Esophagus squamous epithelium (tissue), 4 donors: ENCODE measurements at regions not wholly inside any gene's neighbourhood (a gene's known extent, or its start where the extent isn't known, plus 50 kb on each side); places are given as distances from the start of the nearest gene placed in this dataset.

ENCODE experiments used
- POLR2A ChIP-seq, 4 donors: fragments of 450-650 bp; IDR thresholded peaks; one replicate each; pipeline ENCODE4 v1.6.1; 2017; ENCODE audit warnings: antibody characterized with exemption in 4 of 4, mild to moderate bottlenecking in 4 of 4, moderate library complexity in 3 of 4
- TF ChIP-seq, protein P1 (sequence below), 6 experiments: fragments of 450-650 bp in 4 of 6; fragments of 200-600 bp in 2 of 6; sonication (generic) in 2 of 6; IDR thresholded peaks; one replicate each; pipeline ENCODE4 v1.5.1; 2016 to 2019; ENCODE audit warnings: antibody characterized with exemption in 6 of 6, mild to moderate bottlenecking in 4 of 6, moderate library complexity in 4 of 6

- TF ChIP-seq, protein P1, sequence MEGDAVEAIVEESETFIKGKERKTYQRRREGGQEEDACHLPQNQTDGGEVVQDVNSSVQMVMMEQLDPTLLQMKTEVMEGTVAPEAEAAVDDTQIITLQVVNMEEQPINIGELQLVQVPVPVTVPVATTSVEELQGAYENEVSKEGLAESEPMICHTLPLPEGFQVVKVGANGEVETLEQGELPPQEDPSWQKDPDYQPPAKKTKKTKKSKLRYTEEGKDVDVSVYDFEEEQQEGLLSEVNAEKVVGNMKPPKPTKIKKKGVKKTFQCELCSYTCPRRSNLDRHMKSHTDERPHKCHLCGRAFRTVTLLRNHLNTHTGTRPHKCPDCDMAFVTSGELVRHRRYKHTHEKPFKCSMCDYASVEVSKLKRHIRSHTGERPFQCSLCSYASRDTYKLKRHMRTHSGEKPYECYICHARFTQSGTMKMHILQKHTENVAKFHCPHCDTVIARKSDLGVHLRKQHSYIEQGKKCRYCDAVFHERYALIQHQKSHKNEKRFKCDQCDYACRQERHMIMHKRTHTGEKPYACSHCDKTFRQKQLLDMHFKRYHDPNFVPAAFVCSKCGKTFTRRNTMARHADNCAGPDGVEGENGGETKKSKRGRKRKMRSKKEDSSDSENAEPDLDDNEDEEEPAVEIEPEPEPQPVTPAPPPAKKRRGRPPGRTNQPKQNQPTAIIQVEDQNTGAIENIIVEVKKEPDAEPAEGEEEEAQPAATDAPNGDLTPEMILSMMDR (IDR thresholded peaks at IDR 0.05): no peak
- TF ChIP-seq POLR2A (IDR thresholded peaks at IDR 0.05): no peak
These were observed 1026.8 kb downstream of the CDH18 start for GRCh38 chr5:18961234-18961633.
